Mesenchymal stem cell (in vitro differentiated cells and primary cell): ENCODE measurements at regions not wholly inside any gene's neighbourhood (a gene's known extent, or its start where the extent isn't known, plus 50 kb on each side); places are given as distances from the start of the nearest gene placed in this dataset.

Experiments
- DNase-seq: peaks from one replicate; pipeline ENCODE4 v3.0.0-alpha.2; 2013
- H2AFZ ChIP-seq: one replicate; pipeline ENCODE4 v1.6.1; 2013; ENCODE audit warnings: low read depth, mild to moderate bottlenecking, control low read depth, inconsistent platforms, low read length, moderate library complexity
- H2AK5ac ChIP-seq: 2 replicates; pipeline ENCODE4 v1.6.1; 2013; ENCODE audit warnings: low read length, moderate library complexity, mild to moderate bottlenecking, inconsistent platforms; ENCODE audit not compliant: severe bottlenecking
- H2BK120ac ChIP-seq: one replicate; pipeline ENCODE4 v1.6.1; 2013; ENCODE audit warnings: low read depth, mild to moderate bottlenecking, inconsistent platforms, low read length, moderate library complexity
- H2BK12ac ChIP-seq, 2 experiments: one replicate each; pipeline ENCODE4 v1.6.1; 2013; ENCODE audit warnings: inconsistent platforms in 2 of 2, low read length in 2 of 2, mild to moderate bottlenecking in 2 of 2, moderate library complexity in 2 of 2, control low read depth in 1 of 2
- H2BK15ac ChIP-seq: one replicate; pipeline ENCODE4 v1.6.1; 2013; ENCODE audit warnings: mild to moderate bottlenecking, low read depth, inconsistent platforms; ENCODE audit not compliant: poor library complexity, severe bottlenecking
- H2BK5ac ChIP-seq: 2 replicates; pipeline ENCODE4 v1.6.1; 2013; ENCODE audit warnings: low read depth, mild to moderate bottlenecking, low read length, control low read depth, inconsistent platforms; ENCODE audit not compliant: poor library complexity, severe bottlenecking
- H3K14ac ChIP-seq, 2 experiments: one replicate each; pipeline ENCODE4 v1.6.1; 2013; ENCODE audit warnings: inconsistent platforms in 2 of 2, low read length in 2 of 2, control low read depth in 1 of 2, mild to moderate bottlenecking in 1 of 2, moderate library complexity in 1 of 2
- H3K18ac ChIP-seq, 2 experiments: one replicate each; pipeline ENCODE4 v1.6.1; 2013; ENCODE audit warnings: inconsistent platforms in 2 of 2, low read length in 2 of 2, control low read depth in 1 of 2, low read depth in 1 of 2, mild to moderate bottlenecking in 1 of 2
- H3K23ac ChIP-seq, 2 experiments: one replicate each; pipeline ENCODE4 v1.6.1; 2013; ENCODE audit warnings: inconsistent platforms in 2 of 2, low read length in 2 of 2, mild to moderate bottlenecking in 2 of 2, moderate library complexity in 2 of 2, control low read depth in 1 of 2
- H3K27ac ChIP-seq: 2 replicates; pipeline ENCODE4 v1.5.1; 2013; ENCODE audit warnings: mild to moderate bottlenecking, moderate library complexity, low read length, control low read depth, inconsistent platforms; ENCODE audit not compliant: poor library complexity, severe bottlenecking
- H3K27me3 ChIP-seq, 2 experiments: 2 replicates each; pipeline versions ENCODE4 v1.6.1 to v1.7.0; 2013; ENCODE audit warnings: low read length in 2 of 2, mild to moderate bottlenecking in 2 of 2, moderate library complexity in 2 of 2, control low read depth in 1 of 2, inconsistent platforms in 1 of 2; ENCODE audit not compliant: control insufficient read depth in 1 of 2, insufficient read depth in 1 of 2
- H3K36me3 ChIP-seq, 2 experiments: 2 replicates each; pipeline versions ENCODE4 v1.6.1 to v1.7.0; 2013; ENCODE audit warnings: low read length in 2 of 2, control low read depth in 1 of 2, inconsistent platforms in 1 of 2, low read depth in 1 of 2, mild to moderate bottlenecking in 1 of 2; ENCODE audit not compliant: insufficient read depth in 2 of 2, control insufficient read depth in 1 of 2
- H3K4ac ChIP-seq, 2 experiments: one replicate each; pipeline ENCODE4 v1.6.1; 2013; ENCODE audit warnings: inconsistent platforms in 2 of 2, low read length in 2 of 2, mild to moderate bottlenecking in 2 of 2, moderate library complexity in 2 of 2, control low read depth in 1 of 2, low read depth in 1 of 2
- H3K4me1 ChIP-seq: 2 replicates; pipeline ENCODE4 v1.6.1; 2013; ENCODE audit warnings: low read depth, low read length, control low read depth; ENCODE audit not compliant: control insufficient read depth, insufficient read depth
- H3K4me2 ChIP-seq: 2 replicates; pipeline ENCODE4 v1.6.1; 2013; ENCODE audit warnings: low read length, mild to moderate bottlenecking, inconsistent platforms; ENCODE audit not compliant: poor library complexity, severe bottlenecking
- H3K4me3 ChIP-seq, 2 experiments: 2 replicates each; pipeline versions ENCODE4 v1.5.1 to v1.7.0; 2013; ENCODE audit warnings: low read length in 2 of 2, mild to moderate bottlenecking in 2 of 2, control low read depth in 1 of 2, low read depth in 1 of 2; ENCODE audit not compliant: insufficient read depth in 1 of 2
- H3K79me1 ChIP-seq: replicated peaks from 2 replicates; pipeline ENCODE4 v1.6.1; 2013; ENCODE audit warnings: mild to moderate bottlenecking, control low read depth, low read length, inconsistent platforms; ENCODE audit not compliant: poor library complexity, severe bottlenecking
- H3K9ac ChIP-seq: 2 replicates; pipeline ENCODE4 v1.7.0; 2013; ENCODE audit warnings: mild to moderate bottlenecking, low read length, moderate library complexity
- H3K9me3 ChIP-seq: 2 replicates; pipeline ENCODE4 v1.7.0; 2013; ENCODE audit warnings: mild to moderate bottlenecking, low read length; ENCODE audit not compliant: control insufficient read depth
- H4K8ac ChIP-seq: one replicate; pipeline ENCODE4 v1.6.1; 2013; ENCODE audit warnings: inconsistent platforms, mild to moderate bottlenecking, low read length, moderate library complexity
- H4K91ac ChIP-seq: one replicate; pipeline ENCODE4 v1.6.1; 2013; ENCODE audit warnings: mild to moderate bottlenecking, low read length, inconsistent platforms
- WGBS: methylation state at CpG from one replicate; pipeline ENCODE4 v1.1.7; 2013; ENCODE audit warnings: mixed read lengths; 5-methylcytosine and 5-hydroxymethylcytosine counted together

GRCh38 chr4:128384765-128385598 lies 97.4 kb upstream of the PGRMC2 start:
- no peak overlapping the region for H3K23ac ChIP-seq
- H4K91ac ChIP-seq: peak overlapping the region; percentile 83
- H3K9ac ChIP-seq: peak overlapping the region; percentile 72
- H2BK12ac ChIP-seq: peak overlapping the region; percentile 83 to 97
- peak overlapping the region; percentile 58 to 85 for H3K4ac ChIP-seq
- H3K4me1 ChIP-seq: peaks cover 16% of the 10 kb centered on the region
- peak overlapping the region; percentile 91 for H3K27ac ChIP-seq
- peak overlapping the region; percentile 75 to 85 for H3K18ac ChIP-seq
- peak overlapping the region; percentile 73 for H2BK120ac ChIP-seq
- no peaks in the 10 kb centered on the region for H3K9me3 ChIP-seq
- peak overlapping the region; percentile 34 for H2BK15ac ChIP-seq
- H3K36me3 ChIP-seq: no peaks in the 10 kb centered on the region
- H4K8ac ChIP-seq: peak overlapping the region; percentile 54
- no peaks in the 10 kb centered on the region for H3K27me3 ChIP-seq
- 75% methylated on average over 12 of the region's 12 CpGs for WGBS
- H2AFZ ChIP-seq: no peak overlapping the region
- H2AK5ac ChIP-seq: peak overlapping the region; percentile 95
- no peak overlapping the region for H3K14ac ChIP-seq
- no peak for DNase-seq
- H3K4me3 ChIP-seq: no peak overlapping the region
- no peak overlapping the region for H3K4me2 ChIP-seq
- peak overlapping the region; percentile 88 for H2BK5ac ChIP-seq
- H3K79me1 ChIP-seq: peaks cover 1% of the 10 kb centered on the region

- Histone ChIP-seq H2AK5ac (no peak overlapping the region), H2BK12ac (peak overlapping the region in 1 of 2 experiments; percentile 81), H3K27ac (peak overlapping the region; percentile 57), H3K9ac (no peak overlapping the region), H3K18ac (peak overlapping the region in 1 of 2 experiments; percentile 48), H3K4me3 (no peak overlapping the region), H3K14ac (no peak overlapping the region), H3K4me2 (no peak overlapping the region), H3K4ac (no peak overlapping the region), H3K79me1 (peaks cover 1% of the 10 kb centered on the region), H4K91ac (peak overlapping the region; percentile 70), H2AFZ (no peak overlapping the region), H3K9me3 (no peaks in the 10 kb centered on the region), H3K4me1 (peaks cover 14% of the 10 kb centered on the region), H3K23ac (no peak overlapping the region), H3K27me3 (no peaks in the 10 kb centered on the region), H4K8ac (peak overlapping the region; percentile 51), H3K36me3 (no peaks in the 10 kb centered on the region), H2BK15ac (no peak overlapping the region), H2BK120ac (no peak overlapping the region), H2BK5ac (no peak overlapping the region)
- DNase-seq: peak; percentile 66
- WGBS: 18% methylated on average over 2 of the region's 2 CpGs
Measured at GRCh38 chr4:128384091-128384520, 96.5 kb upstream of the PGRMC2 start.

GRCh38 chr4:128381748-128382559 lies 94.3 kb upstream of the PGRMC2 start:
- Histone ChIP-seq H3K4ac (peak overlapping the region; percentile 5 to 53), H3K4me1 (peaks cover 6% of the 10 kb centered on the region), H3K4me3 (no peak overlapping the region), H2AFZ (no peak overlapping the region), H3K23ac (no peak overlapping the region), H2BK15ac (no peak overlapping the region), H3K14ac (no peak overlapping the region), H2BK120ac (peak overlapping the region; percentile 42), H4K91ac (peak overlapping the region; percentile 52), H3K36me3 (peaks cover 0 to 3% of the 10 kb centered on the region in 2 experiments), H3K79me1 (peaks cover 1% of the 10 kb centered on the region), H2BK12ac (peak overlapping the region; percentile 75 to 88), H4K8ac (no peak overlapping the region), H2AK5ac (peak overlapping the region; percentile 92), H3K9me3 (peaks cover 3% of the 10 kb centered on the region), H3K9ac (no peak overlapping the region), H3K27me3 (no peaks in the 10 kb centered on the region), H3K18ac (peak overlapping the region; percentile 60 to 79), H2BK5ac (no peak overlapping the region), H3K27ac (no peak overlapping the region), H3K4me2 (no peak overlapping the region)
- WGBS: 84% methylated on average over 4 of the region's 4 CpGs
- DNase-seq: no peak

- H2AFZ ChIP-seq: no peak overlapping the region
- H3K36me3 ChIP-seq: peaks cover 0 to 5% of the 10 kb centered on the region in 2 experiments
- H3K9ac ChIP-seq: no peak overlapping the region
- H4K8ac ChIP-seq: peak overlapping the region; percentile 59
- no peak overlapping the region for H3K14ac ChIP-seq
- peak overlapping the region; percentile 85 for H4K91ac ChIP-seq
- peak overlapping the region in 1 of 2 experiments; percentile 17 for H3K4ac ChIP-seq
- peak overlapping the region; percentile 2 for H2BK120ac ChIP-seq
- WGBS: 88% methylated on average over 4 of the region's 4 CpGs
- peak overlapping the region; percentile 67 for H2AK5ac ChIP-seq
- peak overlapping the region; percentile 49 to 87 for H2BK12ac ChIP-seq
- no peak overlapping the region for H3K4me3 ChIP-seq
- peaks cover 1% of the 10 kb centered on the region for H3K79me1 ChIP-seq
- no peak overlapping the region for H3K4me2 ChIP-seq
- no peak overlapping the region for H2BK5ac ChIP-seq
- H3K4me1 ChIP-seq: peaks cover 4% of the 10 kb centered on the region
- peaks cover 14% of the 10 kb centered on the region for H3K9me3 ChIP-seq
- no peak for DNase-seq
- H3K23ac ChIP-seq: no peak overlapping the region
- H2BK15ac ChIP-seq: no peak overlapping the region
- H3K27me3 ChIP-seq: no peaks in the 10 kb centered on the region
- H3K18ac ChIP-seq: peak overlapping the region; percentile 5 to 79
- no peak overlapping the region for H3K27ac ChIP-seq
Measured at GRCh38 chr4:128380306-128380705, 92.7 kb upstream of the PGRMC2 start.
